ENCODE measurements at regions not wholly inside any gene's neighbourhood (a gene's known extent, or its start where the extent isn't known, plus 50 kb on each side); places are given as distances from the start of the nearest gene placed in this dataset.

GRCh38 chr6:9335431-9335830, 900.1 kb upstream of the SLC35B3 start:
- no peaks in the 10 kb centered on the region for H4K20me1 ChIP-seq (ENCODE audit: insufficient read depth, low read length)
- no peaks in the 10 kb centered on the region for H3K27me3 ChIP-seq (ENCODE audit: control insufficient read depth in 1 of 2, insufficient read depth in 2 of 2, low read length in 2 of 2)
- H3K9ac ChIP-seq (ENCODE audit: insufficient read depth, low read depth, low read length) = no peak overlapping the region
- BruUV-seq (replicated peaks) = no TSS peak
- TF ChIP-seq HMGXB3 (CRISPR knock-in tag; IDR thresholded peaks at IDR 0.05; ENCODE audit: borderline replicate concordance) = no peak
- no peak for TF ChIP-seq HOXA5 (CRISPR knock-in tag; IDR thresholded peaks at IDR 0.05)
- TF ChIP-seq CEBPG (CRISPR knock-in tag; IDR thresholded peaks at IDR 0.05) = no peak
- no peak for TF ChIP-seq ELK4 (CRISPR knock-in tag; IDR thresholded peaks at IDR 0.05; ENCODE audit: borderline replicate concordance)
- no peak for TF ChIP-seq HDAC2 (CRISPR knock-in tag; IDR thresholded peaks at IDR 0.05)
- TF ChIP-seq FLYWCH1 (CRISPR knock-in tag; IDR thresholded peaks at IDR 0.05) = no peak
- TF ChIP-seq ZBTB2 (CRISPR knock-in tag; IDR thresholded peaks at IDR 0.05; ENCODE audit: low read depth) = no peak
- TF ChIP-seq ARID4A (CRISPR knock-in tag; IDR thresholded peaks at IDR 0.05; ENCODE audit: borderline replicate concordance) = no peak
- no peak for TF ChIP-seq NFKBIZ (CRISPR knock-in tag; IDR thresholded peaks at IDR 0.05)
- TF ChIP-seq KLF11 (CRISPR knock-in tag; IDR thresholded peaks at IDR 0.05) = no peak
- no peak for TF ChIP-seq KLF12 (CRISPR knock-in tag; IDR thresholded peaks at IDR 0.05; ENCODE audit: borderline replicate concordance)
- TF ChIP-seq ISX (CRISPR knock-in tag; conservative IDR thresholded peaks at IDR 0.05) = no peak
- ChIA-PET POLR2A (no interaction called here), CTCF (ENCODE audit: low intra/inter-chr PET ratio, low total read pairs) (no interaction called here)
- H3K27ac ChIP-seq (ENCODE audit: extremely low read length, insufficient read depth, low read length) = no peak overlapping the region
- peaks cover 19% of the 10 kb centered on the region for H3K9me3 ChIP-seq (ENCODE audit: low read length)
- no peaks in the 10 kb centered on the region for H3K79me2 ChIP-seq (ENCODE audit: insufficient read depth, low read length)
- H3K4me3 ChIP-seq (replicated peaks in 1 of 3; ENCODE audit: insufficient read depth in 1 of 3, low read depth in 2 of 3, low read length in 3 of 3) = no peak overlapping the region
- no peak for DNase-seq (ENCODE audit: low spot score)
- no peak overlapping the region for H3K4me2 ChIP-seq (ENCODE audit: low read depth, low read length)
- H3K4me1 ChIP-seq (ENCODE audit: insufficient read depth, low read length) = no peaks in the 10 kb centered on the region
- in situ Hi-C loops (cut with HindIII; ENCODE audit: extremely low pct_ligation_motif_present, low pct_unique_long_range_greater_than_20kb) = no loop called here
- ATAC-seq = no peak
- H2AFZ ChIP-seq (ENCODE audit: low read length) = no peak overlapping the region
- FAIRE-seq = no peak
- no peaks in the 10 kb centered on the region for H3K36me3 ChIP-seq (replicated peaks in 1 of 2; ENCODE audit: control insufficient read depth in 1 of 2, insufficient read depth in 2 of 2, low read length in 2 of 2)
- intact Hi-C loops (cut with micrococcal nuclease; ENCODE audit: unreplicated experiment) = no loop called here
- 44% methylated on average over 10 of the region's 10 CpGs for WGBS (ENCODE audit: low lambda C conversion rate)

Measured in HepG2 (cell line).